HepG2 (cell line): ENCODE measurements at regions not wholly inside any gene's neighbourhood (a gene's known extent, or its start where the extent isn't known, plus 50 kb on each side); places are given as distances from the start of the nearest gene placed in this dataset.

Experiments used
- ATAC-seq: fragments of 200-7000 bp; cut with Tn5 transposase; 3 replicates; pipeline ENCODE4 v1.9.1; 2020; ENCODE audit warnings: mild to moderate bottlenecking, moderate library complexity
- BruUV-seq: library from RNA; stranded (reverse); fragments of 400-500 nt; replicated peaks from 2 replicates; lab custom pipeline; 2021; lab: Mats Ljungman, UMichigan
- CTCF ChIA-PET: fragments of 300-600 bp; formaldehyde crosslinking; extraction: SDS; loops from one replicate; lab custom pipeline; 2021; ENCODE audit warnings: low total read pairs, inconsistent platforms, low intra/inter-chr PET ratio; lab: Yijun Ruan, JAX
- POLR2A ChIA-PET: fragments of 350-600 bp; sonication (Branson Sonifier 250); formaldehyde crosslinking; loops from one replicate; lab custom pipeline; 2020; ENCODE audit warnings: antibody characterized with exemption, inconsistent platforms; lab: Yijun Ruan, JAX
- DNase-seq: peaks from one replicate; pipeline ENCODE4 v3.0.0-alpha.2; 2015; ENCODE audit warnings: low spot score
- FAIRE-seq: peaks from 3 replicates; lab custom pipeline; 2011; peaks lifted over from hg19 to GRCh38; lab: Jason Lieb, UNC
- H2AFZ ChIP-seq: one replicate; pipeline ENCODE4 v1.6.1; 2011; ENCODE audit warnings: low read length, inconsistent platforms
- H3K27ac ChIP-seq: fragments of 300-600 bp; 3 replicates; pipeline ENCODE4 v1.8.0; 2011; ENCODE audit warnings: mixed run types, mild to moderate bottlenecking, mixed read lengths, low read length, inconsistent platforms; ENCODE audit not compliant: insufficient read depth; ENCODE audit errors: extremely low read length
- H3K27me3 ChIP-seq, 2 experiments: fragments of 200-600 bp in 1 of 2; 2 replicates in 1 of 2; 3 replicates in 1 of 2; pipeline versions ENCODE4 v1.6.0 to v1.8.0; 2011; ENCODE audit warnings: low read length in 2 of 2, mild to moderate bottlenecking in 2 of 2, moderate library complexity in 2 of 2, inconsistent platforms in 1 of 2; ENCODE audit not compliant: insufficient read depth in 2 of 2, control insufficient read depth in 1 of 2
- H3K36me3 ChIP-seq, 2 experiments: fragments of 200-600 bp in 1 of 2; replicated peaks in 1 of 2; 2 replicates in 1 of 2; 3 replicates in 1 of 2; pipeline versions ENCODE4 v1.5.1 to v1.8.0; 2011; ENCODE audit warnings: low read length in 2 of 2, inconsistent platforms in 1 of 2; ENCODE audit not compliant: insufficient read depth in 2 of 2, control insufficient read depth in 1 of 2
- H3K4me1 ChIP-seq: 2 replicates; pipeline ENCODE4 v1.5.1; 2012; ENCODE audit warnings: low read length, inconsistent platforms; ENCODE audit not compliant: insufficient read depth
- H3K4me2 ChIP-seq: 2 replicates; pipeline ENCODE4 v1.6.0; 2011; ENCODE audit warnings: low read depth, low read length, inconsistent platforms
- H3K4me3 ChIP-seq, 3 experiments: fragments of 200-600 bp in 1 of 3; sonication (generic), shearing (Covaris generic) in 1 of 3; replicated peaks in 1 of 3; 2 replicates each; pipeline ENCODE4 v1.5.1; 2011 to 2016; ENCODE audit warnings: low read length in 3 of 3, inconsistent platforms in 2 of 3, low read depth in 2 of 3, mild to moderate bottlenecking in 2 of 3, control low read depth in 1 of 3, mixed read lengths in 1 of 3; ENCODE audit not compliant: insufficient read depth in 1 of 3
- H3K79me2 ChIP-seq: one replicate; pipeline ENCODE4 v1.6.1; 2011; ENCODE audit warnings: low read length, inconsistent platforms; ENCODE audit not compliant: insufficient read depth
- H3K9ac ChIP-seq: 2 replicates; pipeline ENCODE4 v1.6.0; 2011; ENCODE audit warnings: mild to moderate bottlenecking, low read depth, low read length, inconsistent platforms; ENCODE audit not compliant: insufficient read depth
- H3K9me3 ChIP-seq: 2 replicates; pipeline ENCODE4 v1.5.1; 2012; ENCODE audit warnings: mild to moderate bottlenecking, low read length
- H4K20me1 ChIP-seq: 2 replicates; pipeline ENCODE4 v1.6.0; 2011; ENCODE audit warnings: inconsistent platforms, mild to moderate bottlenecking, low read length, moderate library complexity; ENCODE audit not compliant: insufficient read depth
- RAD51 ChIP-seq: fragments of 450-650 bp; IDR thresholded peaks from 2 replicates; pipeline ENCODE4 v1.6.1; 2016; ENCODE audit warnings: borderline replicate concordance
- SRSF9 ChIP-seq: fragments of 200-400 bp; formaldehyde crosslinking; IDR thresholded peaks from 2 replicates; pipeline ENCODE4 v1.6.1; 2018; ENCODE audit warnings: borderline replicate concordance, mild to moderate bottlenecking, low read depth, low read length; ENCODE audit not compliant: insufficient read depth, poor library complexity, severe bottlenecking
- USF2 ChIP-seq, 2 experiments: sonication (generic) in 1 of 2; formaldehyde crosslinking in 1 of 2; IDR thresholded peaks; 2 replicates each; pipeline versions ENCODE4 v1.5.1 to v1.6.1; 2011 to 2020; ENCODE audit warnings: borderline replicate concordance in 1 of 2, low read depth in 1 of 2, low read length in 1 of 2, mild to moderate bottlenecking in 1 of 2, missing genetic modification reagents in 1 of 2, moderate library complexity in 1 of 2
- ZNF558 ChIP-seq: sonication (generic); formaldehyde crosslinking; IDR thresholded peaks from 2 replicates; pipeline ENCODE4 v1.9.0; 2022; ENCODE audit warnings: mild to moderate bottlenecking, missing genetic modification reagents, borderline replicate concordance
- WGBS: methylation state at CpG from one replicate; pipeline ENCODE4 v1.1.6; 2017; ENCODE audit warnings: low lambda C conversion rate; 5-methylcytosine and 5-hydroxymethylcytosine counted together
- in situ Hi-C: cut with HindIII; loops from 2 replicates; pipeline ENCODE4 v1.10.0; 2017; ENCODE audit warnings: low pct_unique_long_range_greater_than_20kb; ENCODE audit not compliant: extremely low pct_ligation_motif_present
- intact Hi-C: fragments of 100-400 bp; cut with micrococcal nuclease; formaldehyde crosslinking; loops from one replicate; pipeline ENCODE4 v1.10.0; 2022; ENCODE audit not compliant: unreplicated experiment
- TF ChIP-seq, protein P1 (sequence below): sonication (generic); formaldehyde crosslinking; IDR thresholded peaks from 2 replicates; pipeline ENCODE4 v1.4.0; 2020; ENCODE audit warnings: missing genetic modification reagents

- TF ChIP-seq, protein P1, sequence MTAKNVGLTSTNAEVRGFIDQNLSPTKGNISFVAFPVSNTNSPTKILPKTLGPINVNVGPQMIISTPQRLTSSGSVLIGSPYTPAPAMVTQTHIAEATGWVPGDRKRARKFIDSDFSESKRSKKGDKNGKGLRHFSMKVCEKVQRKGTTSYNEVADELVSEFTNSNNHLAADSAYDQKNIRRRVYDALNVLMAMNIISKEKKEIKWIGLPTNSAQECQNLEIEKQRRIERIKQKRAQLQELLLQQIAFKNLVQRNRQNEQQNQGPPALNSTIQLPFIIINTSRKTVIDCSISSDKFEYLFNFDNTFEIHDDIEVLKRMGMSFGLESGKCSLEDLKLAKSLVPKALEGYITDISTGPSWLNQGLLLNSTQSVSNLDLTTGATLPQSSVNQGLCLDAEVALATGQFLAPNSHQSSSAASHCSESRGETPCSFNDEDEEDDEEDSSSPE (CRISPR knock-in tag), result no peak
- no peak for TF ChIP-seq SRSF9
Measured at GRCh38 chr2:15845737-15846405, 94.5 kb upstream of the MYCN start (continued).

DNA sequence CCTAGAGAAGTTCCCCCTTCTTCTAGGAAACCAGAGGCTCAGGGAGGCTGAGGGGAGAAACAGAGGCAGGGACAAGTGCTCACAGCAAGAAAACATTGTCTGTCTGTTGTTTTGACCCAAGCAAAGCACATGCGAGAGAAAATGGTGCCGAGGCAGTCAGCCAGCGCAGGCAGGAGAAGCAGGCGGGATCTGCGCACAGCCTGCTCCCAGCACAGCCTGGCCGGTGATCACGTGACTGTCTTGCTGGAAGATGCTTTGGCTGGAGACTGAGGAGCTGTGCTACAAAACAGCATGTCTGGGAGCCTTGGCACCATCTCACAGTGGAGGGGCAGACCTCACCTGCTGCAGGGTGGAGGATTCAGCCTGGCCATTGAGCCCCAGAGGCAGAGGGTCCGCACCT, 93.7 kb upstream of the MYCN start:
- WGBS, result 86% methylated on average over 8 of the region's 8 CpGs
- in situ Hi-C loops, result no loop called here

More for the DNA sequence above, 93.7 kb upstream of the MYCN start:
- Histone ChIP-seq H3K27me3 (0 out of 5 replicates have a peak, but pooled peaks cover 0 to 5% of the 10 kb centered on the region in 2 experiments), H3K4me1 (0 out of 2 replicates have a peak, but pooled peaks cover 7% of the 10 kb centered on the region), H3K36me3 (no peaks in the 10 kb centered on the region), H2AFZ (no peak overlapping the region), H3K27ac (no peak overlapping the region), H4K20me1 (no peaks in the 10 kb centered on the region)
- TF ChIP-seq USF2 (IDR thresholded peaks at IDR 0.05; ENCODE audit: low read depth, low read length) (peak; percentile 46), USF2 (CRISPR knock-in tag; IDR thresholded peaks at IDR 0.05; ENCODE audit: borderline replicate concordance) (no peak), ZNF558 (no peak), RAD51 (peak; percentile 77; the same call in 1 of the 2 replicates)
- TF ChIP-seq, all 625 proteins: peak for 2
- DNase-seq (no peak), FAIRE-seq (no peak), ATAC-seq (no peak)
- Histone ChIP-seq H3K9ac (no peak overlapping the region), H3K4me2 (no peak overlapping the region), H3K4me3 (no peak overlapping the region), H3K9me3 (no peaks in the 10 kb centered on the region), H3K79me2 (no peaks in the 10 kb centered on the region)
- intact Hi-C loops, result no loop called here
- ChIA-PET POLR2A (no interaction called here), CTCF (no interaction called here)
- no TSS peak for BruUV-seq
